H1 (cell line): ENCODE measurements at regions not wholly inside any gene's neighbourhood (a gene's known extent, or its start where the extent isn't known, plus 50 kb on each side); places are given as distances from the start of the nearest gene placed in this dataset.

Experiments used
- CTCF ChIA-PET: fragments of 300-600 bp; sonication (Branson Sonifier 250); formaldehyde crosslinking; loops from one replicate; lab custom pipeline; 2021; ENCODE audit not compliant: partially characterized antibody; lab: Charles Lee
- POLR2A ChIA-PET: fragments of 300-600 bp; sonication (Branson Sonifier 250); formaldehyde crosslinking; loops from one replicate; lab custom pipeline; 2021; ENCODE audit warnings: inconsistent platforms; ENCODE audit not compliant: partially characterized antibody; lab: Charles Lee
- DNase-seq, 2 experiments: peaks; one replicate each; pipeline versions ENCODE4 v3.0.0 to v3.0.0-alpha.2; 2010 to 2022; ENCODE audit warnings: low spot score in 2 of 2, low read depth in 1 of 2, mixed read lengths in 1 of 2
- FAIRE-seq: peaks from 2 replicates; lab custom pipeline; 2011; peaks lifted over from hg19 to GRCh38; lab: Jason Lieb, UNC
- H2AFZ ChIP-seq: 2 replicates; pipeline ENCODE4 v1.8.1; 2012; ENCODE audit warnings: low read length, inconsistent platforms
- H2AK5ac ChIP-seq: 2 replicates; pipeline ENCODE4 v1.6.1; 2013; ENCODE audit warnings: low read depth, low read length
- H2BK120ac ChIP-seq: replicated peaks from 2 replicates; pipeline ENCODE3; 2013; ENCODE audit warnings: low read depth, low read length, inconsistent platforms
- H2BK12ac ChIP-seq: 2 replicates; pipeline ENCODE4 v1.6.1; 2013; ENCODE audit warnings: low read depth, low read length
- H2BK15ac ChIP-seq: 2 replicates; pipeline ENCODE4 v1.6.1; 2013; ENCODE audit warnings: low read length
- H2BK20ac ChIP-seq: 2 replicates; pipeline ENCODE4 v1.6.1; 2013; ENCODE audit warnings: low read length
- H2BK5ac ChIP-seq: 2 replicates; pipeline ENCODE4 v1.6.1; 2013; ENCODE audit warnings: low read depth, low read length
- H3K14ac ChIP-seq: 2 replicates; pipeline ENCODE4 v1.6.1; 2013; ENCODE audit warnings: inconsistent platforms; ENCODE audit not compliant: insufficient read length
- H3K18ac ChIP-seq: 2 replicates; pipeline ENCODE4 v1.6.1; 2013; ENCODE audit warnings: low read length; ENCODE audit errors: extremely low read depth
- H3K23ac ChIP-seq: 2 replicates; pipeline ENCODE4 v1.6.1; 2013; ENCODE audit warnings: inconsistent platforms; ENCODE audit not compliant: insufficient read length
- H3K23me2 ChIP-seq: 2 replicates; pipeline ENCODE4 v1.6.1; 2013; ENCODE audit warnings: low read depth, low read length
- H3K27ac ChIP-seq: 2 replicates; pipeline ENCODE4 v1.6.1; 2011; ENCODE audit warnings: low read depth, low read length, inconsistent platforms
- H3K27me3 ChIP-seq, 4 experiments: replicated peaks in 1 of 4; 1 replicate in 1 of 4; 2 replicates in 3 of 4; pipeline versions ENCODE4 v1.6.1 to v1.8.1; 2011 to 2013; ENCODE audit warnings: low read length in 3 of 4, mild to moderate bottlenecking in 3 of 4, inconsistent platforms in 2 of 4, mixed read lengths in 2 of 4, moderate library complexity in 1 of 4; ENCODE audit not compliant: control insufficient read depth in 3 of 4, insufficient read depth in 3 of 4; ENCODE audit errors: extremely low read depth in 1 of 4
- H3K36me3 ChIP-seq, 4 experiments: 2 replicates each; pipeline versions ENCODE4 v1.6.1 to v1.8.1; 2011 to 2013; ENCODE audit warnings: mild to moderate bottlenecking in 4 of 4, low read length in 3 of 4, moderate library complexity in 2 of 4, control low read depth in 1 of 4, inconsistent platforms in 1 of 4; ENCODE audit not compliant: insufficient read depth in 4 of 4, control insufficient read depth in 2 of 4
- H3K4ac ChIP-seq: replicated peaks from 2 replicates; pipeline ENCODE3; 2013; ENCODE audit warnings: low read length, low read depth, mixed read lengths, inconsistent platforms; ENCODE audit not compliant: insufficient read length
- H3K4me1 ChIP-seq, 4 experiments: replicated peaks in 1 of 4; 1 replicate in 1 of 4; 2 replicates in 3 of 4; pipeline versions ENCODE4 v1.6.1 to v1.8.1; 2011 to 2013; ENCODE audit warnings: low read length in 3 of 4, inconsistent platforms in 2 of 4, mixed read lengths in 1 of 4; ENCODE audit not compliant: insufficient read depth in 4 of 4, control insufficient read depth in 3 of 4
- H3K4me2 ChIP-seq, 2 experiments: 2 replicates each; pipeline versions ENCODE4 v1.6.1 to v1.8.1; 2011 to 2013; ENCODE audit warnings: low read depth in 2 of 2, low read length in 2 of 2, control low read depth in 1 of 2, inconsistent platforms in 1 of 2, mild to moderate bottlenecking in 1 of 2; ENCODE audit not compliant: insufficient read depth in 1 of 2
- H3K4me3 ChIP-seq, 4 experiments: fragments of 200-600, 300-600 bp in 1 of 4; sonication (generic), shearing (Covaris generic), sonication (Bioruptor Twin) in 1 of 4; 2 replicates each; pipeline versions ENCODE4 v1.5.1 to v1.8.1; 2011 to 2016; ENCODE audit warnings: low read length in 4 of 4, low read depth in 3 of 4, control low read depth in 2 of 4, inconsistent platforms in 2 of 4, mild to moderate bottlenecking in 2 of 4, mixed read lengths in 1 of 4, moderate library complexity in 1 of 4; ENCODE audit not compliant: insufficient read depth in 2 of 4; ENCODE audit errors: extremely low read depth in 1 of 4
- H3K56ac ChIP-seq: replicated peaks from 2 replicates; pipeline ENCODE3; 2013; ENCODE audit warnings: low read depth, mild to moderate bottlenecking, mixed read lengths, low read length, inconsistent platforms; ENCODE audit not compliant: insufficient read length
- H3K79me1 ChIP-seq: 2 replicates; pipeline ENCODE4 v1.6.1; 2013; ENCODE audit warnings: low read depth, low read length, control low read depth
- H3K79me2 ChIP-seq, 2 experiments: 2 replicates each; pipeline versions ENCODE4 v1.6.1 to v1.8.1; 2012 to 2013; ENCODE audit warnings: low read length in 2 of 2, mild to moderate bottlenecking in 2 of 2, inconsistent platforms in 1 of 2; ENCODE audit not compliant: insufficient read depth in 2 of 2, control insufficient read depth in 1 of 2
- H3K9ac ChIP-seq, 4 experiments: replicated peaks in 1 of 4; 1 replicate in 1 of 4; 2 replicates in 3 of 4; pipeline versions ENCODE4 v1.6.1 to v1.8.1; 2011 to 2013; ENCODE audit warnings: low read depth in 3 of 4, low read length in 3 of 4, control low read depth in 2 of 4, mild to moderate bottlenecking in 2 of 4, moderate library complexity in 2 of 4, inconsistent platforms in 1 of 4; ENCODE audit errors: extremely low read depth in 1 of 4
- H3K9me3 ChIP-seq, 2 experiments: 2 replicates each; pipeline versions ENCODE4 v1.6.1 to v1.8.1; 2012 to 2013; ENCODE audit warnings: mild to moderate bottlenecking in 2 of 2, moderate library complexity in 2 of 2, control low read depth in 1 of 2, inconsistent platforms in 1 of 2, low read depth in 1 of 2, low read length in 1 of 2, mixed read lengths in 1 of 2; ENCODE audit not compliant: insufficient read depth in 2 of 2
- H4K20me1 ChIP-seq, 2 experiments: replicated peaks in 1 of 2; 2 replicates each; pipeline versions ENCODE3 to v1.8.1; 2011 to 2013; ENCODE audit warnings: inconsistent platforms in 2 of 2, low read length in 2 of 2, mild to moderate bottlenecking in 1 of 2; ENCODE audit not compliant: insufficient read depth in 2 of 2, control insufficient read depth in 1 of 2
- H4K5ac ChIP-seq: 2 replicates; pipeline ENCODE4 v1.6.1; 2013; ENCODE audit warnings: low read length, low read depth, mixed read lengths, inconsistent platforms; ENCODE audit not compliant: insufficient read length
- H4K8ac ChIP-seq: 2 replicates; pipeline ENCODE4 v1.8.0; 2013; ENCODE audit warnings: mild to moderate bottlenecking, moderate library complexity, low read length, inconsistent platforms; ENCODE audit not compliant: insufficient read depth; ENCODE audit errors: extremely low read depth
- H4K91ac ChIP-seq: replicated peaks from 2 replicates; pipeline ENCODE3; 2013; ENCODE audit warnings: low read length, mixed read lengths, inconsistent platforms; ENCODE audit not compliant: insufficient read length
- ASH2L ChIP-seq: fragments of 200-600, 300-600 bp; sonication (generic); IDR thresholded peaks from one replicate; pipeline ENCODE4 v1.7.1; 2017; ENCODE audit warnings: low read length
- BACH1 ChIP-seq: IDR thresholded peaks from 2 replicates; pipeline ENCODE4 v1.6.1; 2012; ENCODE audit warnings: low read length, improper control_type of control experiment
- CBX5 ChIP-seq: fragments of 300-800, 300-1000 bp; sonication (generic); IDR thresholded peaks from 2 replicates; pipeline ENCODE4 v1.7.1; 2016; ENCODE audit warnings: antibody characterized with exemption, low read length, low read depth
- CHD1 ChIP-seq: IDR thresholded peaks from 2 replicates; pipeline ENCODE4 v1.6.1; 2012; ENCODE audit warnings: low read depth, low read length, improper control_type of control experiment
- FOSL1 ChIP-seq: IDR thresholded peaks from 2 replicates; pipeline ENCODE4 v1.6.1; 2011; ENCODE audit warnings: mild to moderate bottlenecking, low read depth, low read length, moderate library complexity; ENCODE audit not compliant: insufficient read depth
- KDM4A ChIP-seq: IDR thresholded peaks from one replicate; pipeline ENCODE4 v1.7.1; 2012; ENCODE audit warnings: low read depth, mild to moderate bottlenecking, moderate library complexity, low read length, inconsistent platforms; ENCODE audit not compliant: severe bottlenecking
- KDM5A ChIP-seq: fragments of 200-600 bp; IDR thresholded peaks from 2 replicates; pipeline ENCODE4 v1.7.1; 2012; ENCODE audit warnings: mild to moderate bottlenecking, low read length, inconsistent platforms, mixed read lengths
- SAP30 ChIP-seq: fragments of 300-600 bp; sonication (generic); IDR thresholded peaks from 2 replicates; pipeline ENCODE4 v1.7.1; 2012; ENCODE audit warnings: low read length, moderate library complexity, mild to moderate bottlenecking, inconsistent platforms; ENCODE audit not compliant: insufficient read depth, insufficient replicate concordance
- SP4 ChIP-seq: IDR thresholded peaks from 2 replicates; pipeline ENCODE4 v1.6.1; 2012; ENCODE audit warnings: low read length, inconsistent platforms
- SRF ChIP-seq: IDR thresholded peaks from 2 replicates; pipeline ENCODE4 v1.6.1; 2011; ENCODE audit warnings: mild to moderate bottlenecking, low read depth, low read length, moderate library complexity
- TEAD4 ChIP-seq: IDR thresholded peaks from 2 replicates; pipeline ENCODE4 v1.6.1; 2012; ENCODE audit warnings: low read depth, low read length, inconsistent platforms, mixed read lengths
- YY1 ChIP-seq: IDR thresholded peaks from 2 replicates; pipeline ENCODE4 v1.6.1; 2011; ENCODE audit warnings: low read depth, mild to moderate bottlenecking, low read length
- ZNF274 ChIP-seq: IDR thresholded peaks from 2 replicates; pipeline ENCODE4 v1.7.0; 2012; ENCODE audit warnings: low read length, borderline replicate concordance; ENCODE audit errors: extremely low read depth
- WGBS, 2 experiments: shearing (Covaris generic) in 1 of 2; methylation state at CpG; one replicate each; pipeline versions ENCODE4 v1.1.6 to v1.1.7; 2013 to 2015; ENCODE audit warnings: low lambda C conversion rate in 2 of 2, mixed read lengths in 2 of 2, inconsistent platforms in 1 of 2, low coverage in 1 of 2, missing lambda C conversion rate in 1 of 2; ENCODE audit not compliant: insufficient replicate concordance in 2 of 2, insufficient coverage in 1 of 2, insufficient read length in 1 of 2; ENCODE audit errors: extremely low coverage in 1 of 2, missing lambda C conversion rate in 1 of 2; 5-methylcytosine and 5-hydroxymethylcytosine counted together

DNA sequence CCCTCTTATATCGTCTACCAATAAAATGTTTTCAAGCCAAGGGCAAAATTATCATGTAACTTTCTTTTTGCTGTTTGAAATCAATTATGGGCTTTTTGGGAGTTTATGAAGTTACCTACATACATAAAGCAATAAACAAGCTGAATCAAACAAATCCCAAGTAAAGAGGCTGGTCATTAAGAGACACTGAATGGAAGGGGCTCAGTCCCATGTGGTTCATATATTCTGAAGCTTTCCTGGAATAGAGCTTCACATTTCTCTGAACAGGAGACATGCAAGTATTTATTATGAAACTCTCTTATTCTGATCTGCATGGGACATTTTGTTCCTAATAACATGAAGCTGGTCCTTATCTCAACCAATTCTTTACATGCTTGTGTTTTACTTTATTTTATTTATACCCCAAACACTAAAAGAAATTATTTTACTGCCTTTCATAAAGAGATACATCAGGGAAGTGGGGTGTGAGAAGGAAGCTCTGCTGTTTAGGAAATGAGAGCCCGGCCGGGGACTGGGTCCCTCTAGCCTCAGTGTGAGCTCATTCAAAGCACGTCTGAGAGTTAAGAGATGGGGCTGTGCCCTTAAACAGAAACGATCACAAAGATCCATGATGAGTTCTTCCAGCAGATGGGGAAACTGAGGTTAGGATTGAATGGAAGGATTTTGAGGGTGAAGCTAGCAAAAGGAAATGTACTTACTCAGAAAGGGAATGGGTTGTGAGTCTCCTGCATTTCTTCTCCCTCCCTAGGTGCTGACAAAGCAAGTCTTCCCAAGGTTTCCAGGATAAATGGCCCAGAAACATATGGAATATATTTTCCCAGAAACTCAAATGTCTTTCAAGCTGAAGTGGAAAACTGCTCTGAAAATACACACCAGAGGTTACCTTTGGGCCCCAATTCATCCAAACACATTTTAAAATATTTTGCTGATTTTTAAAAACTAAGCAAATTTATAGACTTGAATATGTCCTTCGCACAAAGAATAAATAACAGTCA lies 93.1 kb upstream of the LNX1 start:
- 93% methylated on average over 6 of the region's 6 CpGs; no CpG with 5 or more reads in 1 of the 2 experiments for WGBS, 2 experiments
- Histone ChIP-seq H4K20me1 (no peaks in the 10 kb centered on the region), H4K5ac (no peak overlapping the region), H3K23me2 (no peaks in the 10 kb centered on the region), H4K8ac (no peak overlapping the region), H2BK15ac (no peak overlapping the region), H3K4ac (no peak overlapping the region), H3K79me1 (no peaks in the 10 kb centered on the region), H3K18ac (no peak overlapping the region), H2AFZ (no peak overlapping the region), H3K9ac (no peak overlapping the region), H3K14ac (no peak overlapping the region), H3K27me3 (no peaks in the 10 kb centered on the region), H3K79me2 (no peaks in the 10 kb centered on the region), H3K4me3 (no peak overlapping the region), H2BK5ac (no peak overlapping the region), H4K91ac (no peak overlapping the region), H3K9me3 (no peaks in the 10 kb centered on the region), H3K27ac (no peak overlapping the region), H2BK120ac (no peak overlapping the region), H3K4me2 (no peak overlapping the region), H3K23ac (no peak overlapping the region), H2BK20ac (no peak overlapping the region), H3K56ac (no peak overlapping the region), H3K4me1 (no peaks in the 10 kb centered on the region), H2BK12ac (no peak overlapping the region), H3K36me3 (no peaks in the 10 kb centered on the region), H2AK5ac (no peak overlapping the region)
- DNase-seq = no peak
- POLR2A ChIA-PET = no interaction called here
- CTCF ChIA-PET = interaction anchor here (1.3 to 4.2 kb wide), 2 partner anchors 15 to 22 kb away, joined by 4 to 13 read pairs; no protein-coding TSS in a partner anchor
- no peak for FAIRE-seq
- no peak for TF ChIP-seq SP4
- TF ChIP-seq CHD1 = no peak
- TF ChIP-seq CBX5 = no peak
- no peak for TF ChIP-seq KDM4A
- no peak for TF ChIP-seq TEAD4
- TF ChIP-seq ZNF274 = no peak
- no peak for TF ChIP-seq YY1
- TF ChIP-seq SRF = no peak
- no peak for TF ChIP-seq BACH1
- TF ChIP-seq KDM5A = no peak
- TF ChIP-seq SAP30 = no peak
- no peak for TF ChIP-seq FOSL1
- TF ChIP-seq ASH2L = no peak
